Stimulated activated CD8-positive, alpha-beta memory T cell treated with anti-CD3 and anti-CD28 coated beads, Interleukin-2, amount 100 ng/mL, for 1 hour (primary cell): ENCODE measurements at regions not wholly inside any gene's neighbourhood (a gene's known extent, or its start where the extent isn't known, plus 50 kb on each side); places are given as distances from the start of the nearest gene placed in this dataset.

Experiments
- DNase-seq, 2 donors: peaks; one replicate each; pipeline ENCODE4 v3.0.0-alpha.2; 2020; ENCODE audit warnings: low read depth in 2 of 2

DNA sequence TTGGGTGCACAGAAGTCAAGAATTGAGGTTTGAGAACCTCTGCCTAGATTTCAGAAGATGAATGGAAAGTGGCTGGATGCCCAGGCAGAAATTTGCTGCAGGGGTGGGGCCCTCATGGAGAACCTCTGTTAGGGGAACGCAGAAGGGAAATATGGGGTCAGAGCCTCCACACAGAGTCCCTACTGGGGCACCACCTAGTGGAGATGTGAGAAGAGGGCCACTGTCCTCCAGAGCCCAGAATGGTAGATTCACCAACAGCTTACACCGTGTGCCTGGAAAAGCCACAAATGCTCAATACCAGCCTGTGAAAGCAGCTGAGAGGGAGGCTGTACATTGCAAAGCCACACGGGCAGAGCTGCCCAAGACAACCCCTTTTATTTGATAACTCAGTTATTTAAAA, 383.5 kb downstream of the TLE4 start:
- DNase-seq: no peak

DNA sequence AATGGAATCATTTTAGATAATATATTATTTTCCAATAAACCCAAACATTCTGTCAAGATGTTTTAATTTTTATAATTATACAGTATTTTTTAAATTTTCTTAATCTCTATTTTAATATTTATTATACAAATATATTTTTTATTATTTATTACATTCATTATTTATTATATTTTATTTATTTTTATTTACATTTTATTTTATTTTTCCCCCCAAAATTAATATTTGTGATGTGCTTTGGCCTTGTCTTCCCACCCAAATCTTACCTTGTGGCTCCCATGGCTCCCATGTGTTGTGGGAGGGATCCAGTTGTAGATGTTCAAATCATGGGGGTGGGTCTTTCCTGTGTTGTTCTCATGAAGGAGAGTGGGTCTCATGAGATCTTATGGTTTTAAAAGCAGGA, 382.1 kb downstream of the TLE4 start:
- DNase-seq: no peak

- no peak for DNase-seq
Measured at GRCh38 chr9:79952401-79952800, 380.6 kb downstream of the TLE4 start.

DNA sequence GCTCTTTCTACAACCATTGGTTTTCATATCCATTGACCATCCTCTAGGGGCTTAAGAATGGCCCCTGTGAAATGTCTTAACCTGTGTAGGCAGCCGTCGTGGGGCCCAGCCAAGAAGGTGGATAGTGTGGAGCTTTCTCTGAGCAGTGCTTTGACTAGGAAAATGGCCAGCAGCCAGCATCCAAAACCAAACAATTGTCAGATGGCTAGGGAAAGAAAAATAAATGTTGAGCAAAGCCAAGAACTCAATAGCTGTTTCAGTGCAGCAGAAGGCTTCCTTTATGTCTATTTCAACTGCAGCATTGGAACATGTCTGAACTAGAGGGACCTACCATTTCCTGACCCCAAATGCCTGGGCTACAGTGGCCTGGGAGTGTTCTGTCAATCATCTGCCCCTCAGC, 374.9 kb downstream of the TLE4 start:
- no peak for DNase-seq

GRCh38 chr9:79945495-79945894, 373.7 kb downstream of the TLE4 start:
- no peak for DNase-seq

DNA sequence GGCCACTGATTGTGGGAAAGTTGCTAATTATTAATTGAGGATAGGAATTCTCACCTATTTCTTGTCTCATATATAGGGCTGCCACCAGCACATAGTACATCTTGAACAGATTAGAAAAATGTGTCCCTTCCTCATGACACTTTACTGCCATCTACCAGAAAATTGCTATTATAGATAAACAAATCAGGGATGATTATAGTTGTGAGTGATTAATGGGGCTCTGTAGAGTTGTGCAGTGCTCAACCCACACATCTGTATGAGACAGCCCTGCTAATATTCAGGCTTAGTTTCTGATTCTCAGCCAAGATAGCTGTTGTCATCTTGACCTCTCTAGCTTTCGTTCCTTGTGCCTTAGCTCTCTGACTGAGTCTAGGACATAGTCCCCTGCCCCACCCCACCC, 373.3 kb downstream of the TLE4 start:
- no peak for DNase-seq

- no peak for DNase-seq
Measured at GRCh38 chr9:79940919-79941318, 369.2 kb downstream of the TLE4 start.

GRCh38 chr9:79939819-79940218, 368.1 kb downstream of the TLE4 start:
- no peak for DNase-seq

GRCh38 chr9:79936336-79936735, 364.6 kb downstream of the TLE4 start:
- DNase-seq: no peak

DNA sequence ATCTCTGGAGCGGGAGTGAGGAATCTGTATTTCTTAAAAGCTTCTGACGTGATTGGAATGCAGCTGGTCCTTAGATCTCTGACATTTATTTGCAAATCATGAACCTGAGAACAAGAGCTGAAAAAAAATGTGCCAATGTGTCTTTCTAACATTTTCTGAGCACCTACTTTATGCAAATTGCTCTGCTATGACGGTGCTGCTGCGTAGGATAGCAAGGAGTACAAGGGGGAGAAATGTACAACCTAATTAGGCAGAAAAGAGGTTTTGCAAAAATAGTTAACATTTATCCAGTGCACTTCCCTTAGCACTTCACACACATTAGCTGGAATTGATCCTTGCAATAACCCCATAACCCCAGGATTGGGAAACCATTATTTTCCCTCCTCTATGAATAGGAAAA, 357.5 kb downstream of the TLE4 start:
- DNase-seq: no peak

DNA sequence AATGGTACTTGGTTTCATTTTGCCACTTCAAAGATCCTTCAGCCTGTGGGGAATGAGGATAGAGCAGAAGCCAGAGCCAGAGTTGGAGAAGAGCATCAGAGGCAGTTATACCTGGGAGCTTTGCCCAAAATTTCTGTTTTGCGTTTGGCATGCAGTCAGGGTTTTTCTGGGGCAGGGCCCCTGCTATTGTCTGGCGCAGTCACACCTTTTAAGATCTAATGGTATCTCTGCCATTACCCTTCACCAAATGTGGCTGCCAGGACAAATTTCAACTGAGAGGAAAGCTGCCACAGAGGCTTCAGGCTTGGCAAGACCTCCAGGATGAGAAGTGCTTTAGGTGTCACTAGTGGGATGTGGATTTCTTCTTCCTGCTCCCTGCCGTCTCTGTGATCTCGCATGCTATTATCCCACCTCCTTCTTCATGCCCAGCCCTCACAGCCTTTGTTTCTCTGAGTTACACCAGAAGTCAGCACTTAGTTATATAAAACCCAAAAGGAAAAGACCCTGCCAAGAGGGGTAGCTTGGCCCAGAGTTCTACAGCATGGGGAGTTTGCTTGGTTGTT, 357.0 kb downstream of the TLE4 start:
- DNase-seq: no peak

- no peak for DNase-seq
Measured at GRCh38 chr9:79925326-79925725, 353.6 kb downstream of the TLE4 start.

GRCh38 chr9:79924836-79925235, 353.1 kb downstream of the TLE4 start:
- no peak for DNase-seq

- DNase-seq: no peak
Measured at GRCh38 chr9:79917421-79917820, 345.7 kb downstream of the TLE4 start.

DNA sequence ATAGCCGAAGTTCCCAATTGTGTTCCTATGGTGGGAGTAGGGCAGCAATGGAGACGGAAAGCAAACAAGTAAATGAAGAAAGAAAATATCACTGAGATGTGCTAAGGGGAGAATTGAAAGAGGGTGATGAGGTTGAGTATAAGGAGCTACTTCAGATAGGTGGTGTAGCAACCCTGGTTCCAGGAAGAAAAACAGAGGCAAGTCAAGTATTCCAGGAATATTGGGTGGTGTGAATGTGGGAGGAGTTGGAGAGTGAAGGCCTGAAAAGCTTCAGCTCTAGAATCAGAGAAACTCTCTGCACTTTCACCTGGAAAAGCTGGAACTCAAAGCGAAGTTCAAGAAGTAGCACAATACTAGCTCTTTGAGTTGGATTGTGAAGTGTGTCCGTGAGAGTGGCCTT, 342.1 kb downstream of the TLE4 start:
- DNase-seq: no peak

GRCh38 chr9:79912318-79913070, 340.7 kb downstream of the TLE4 start:
- DNase-seq: no peak

GRCh38 chr9:79911724-79912123, 340.0 kb downstream of the TLE4 start:
- DNase-seq: no peak

- DNase-seq: no peak
Measured at GRCh38 chr9:79902825-79903600, 331.2 kb downstream of the TLE4 start.

- no peak for DNase-seq
Measured at GRCh38 chr9:79900754-79901153, 329.0 kb downstream of the TLE4 start.

DNA sequence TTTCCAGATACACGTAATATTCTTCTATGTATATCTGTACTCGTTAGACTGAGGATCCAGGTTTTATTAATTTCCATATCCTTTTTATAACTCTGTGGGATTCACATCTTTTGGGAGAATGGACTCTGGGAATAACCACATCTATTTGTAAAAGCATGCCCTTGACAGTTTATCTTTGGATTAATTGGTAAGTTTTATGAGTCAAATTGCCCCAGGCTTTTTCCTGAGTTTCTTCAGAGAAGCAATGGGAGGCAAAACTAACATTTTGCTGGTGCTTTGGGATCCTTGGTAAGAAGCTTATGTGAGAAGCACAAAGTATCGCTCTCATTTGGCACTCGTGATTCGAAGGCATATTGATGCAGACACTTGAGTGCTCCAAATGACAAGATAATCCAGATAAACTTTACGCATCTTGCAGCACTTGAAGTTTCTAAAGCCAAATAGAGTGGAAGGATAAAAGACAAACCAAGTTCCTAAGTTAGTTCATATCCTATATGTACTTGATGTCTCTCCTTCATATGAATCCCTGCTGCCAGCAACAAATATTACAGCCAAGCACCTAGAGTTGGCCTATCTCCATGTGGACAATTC, 324.7 kb downstream of the TLE4 start:
- DNase-seq: no peak

GRCh38 chr9:79895232-79895631, 323.5 kb downstream of the TLE4 start:
- no peak for DNase-seq

- no peak for DNase-seq
Measured at GRCh38 chr9:79889369-79889768, 317.6 kb downstream of the TLE4 start.
